ENCODE measurements at regions not wholly inside any gene's neighbourhood (a gene's known extent, or its start where the extent isn't known, plus 50 kb on each side); places are given as distances from the start of the nearest gene placed in this dataset.

DNA sequence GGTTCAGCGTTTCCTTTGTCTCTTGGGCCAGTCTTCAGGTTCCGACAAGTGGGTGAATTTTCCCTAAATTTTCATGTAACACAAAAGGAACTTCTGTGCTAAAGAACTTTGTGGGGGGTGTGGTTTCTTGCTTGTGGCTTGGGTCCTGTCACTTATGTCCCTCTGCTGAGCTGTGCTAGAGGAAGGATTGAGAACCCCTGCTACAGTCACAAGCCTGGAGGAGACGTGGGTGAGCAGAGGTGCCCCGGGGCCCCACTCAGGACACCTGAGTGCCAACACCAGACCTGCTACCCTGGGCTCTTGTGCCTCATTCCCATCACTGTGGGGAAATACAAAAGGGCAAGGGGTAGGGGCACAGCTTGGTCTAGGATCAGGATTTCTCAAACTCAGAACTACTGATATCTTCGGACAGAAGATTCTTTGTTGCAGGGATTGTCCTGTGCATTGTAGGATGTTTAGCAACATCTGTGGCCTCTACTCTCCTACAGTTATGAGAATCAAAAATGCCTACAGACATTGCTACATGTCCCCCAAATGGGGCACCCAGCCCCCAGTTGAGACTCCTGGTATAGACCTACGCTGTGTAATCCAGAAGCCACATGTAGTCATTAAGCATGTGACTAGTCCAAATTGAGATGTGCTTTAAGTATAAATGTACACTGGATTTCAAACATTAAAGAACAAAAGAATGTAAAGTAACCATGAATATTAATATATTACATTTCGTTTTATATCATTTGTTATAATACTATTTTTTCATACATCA lies 128.7 kb downstream of the LY86 start:
- TF ChIP-seq NFIC (IDR thresholded peaks at IDR 0.05; ENCODE audit: borderline replicate concordance) (no peak), JUND (IDR thresholded peaks at IDR 0.05) (no peak), EZH2phosphoT487 (IDR thresholded peaks at IDR 0.05; ENCODE audit: borderline replicate concordance, low read depth) (no peak), ELF1 (IDR thresholded peaks at IDR 0.05) (no peak), RAD21 (IDR thresholded peaks at IDR 0.05; ENCODE audit: low read length) (no peak), RCOR1 (IDR thresholded peaks at IDR 0.05; ENCODE audit: low read length) (no peak)
- TF ChIP-seq, protein P1, sequence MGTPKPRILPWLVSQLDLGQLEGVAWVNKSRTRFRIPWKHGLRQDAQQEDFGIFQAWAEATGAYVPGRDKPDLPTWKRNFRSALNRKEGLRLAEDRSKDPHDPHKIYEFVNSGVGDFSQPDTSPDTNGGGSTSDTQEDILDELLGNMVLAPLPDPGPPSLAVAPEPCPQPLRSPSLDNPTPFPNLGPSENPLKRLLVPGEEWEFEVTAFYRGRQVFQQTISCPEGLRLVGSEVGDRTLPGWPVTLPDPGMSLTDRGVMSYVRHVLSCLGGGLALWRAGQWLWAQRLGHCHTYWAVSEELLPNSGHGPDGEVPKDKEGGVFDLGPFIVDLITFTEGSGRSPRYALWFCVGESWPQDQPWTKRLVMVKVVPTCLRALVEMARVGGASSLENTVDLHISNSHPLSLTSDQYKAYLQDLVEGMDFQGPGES (IDR thresholded peaks at IDR 0.05; ENCODE audit: low read depth, low read length) = no peak
- WGBS (ENCODE audit: low lambda C conversion rate) = 44% methylated on average over 4 of the region's 7 CpGs
- Histone ChIP-seq H3K9ac (no peak overlapping the region), H3K9me2 (no peaks in the 10 kb centered on the region), H3K27me3 (ENCODE audit: insufficient read depth) (no peaks in the 10 kb centered on the region), H3K36me3 (replicated peaks in 1 of 2; ENCODE audit: control insufficient read depth in 1 of 2, insufficient read depth in 2 of 2, low read length in 1 of 2) (no peaks in the 10 kb centered on the region), H3K4me3 (ENCODE audit: low read depth in 2 of 2, low read length in 1 of 2) (no peak overlapping the region), H3K9me3 (no peaks in the 10 kb centered on the region), H3K79me2 (ENCODE audit: insufficient read depth) (no peaks in the 10 kb centered on the region), H2AFZ (ENCODE audit: low read depth) (no peak overlapping the region), H4K20me1 (ENCODE audit: insufficient read depth) (no peaks in the 10 kb centered on the region), H3K27ac (ENCODE audit: low read depth in 2 of 2, low read length in 1 of 2) (no peak overlapping the region), H3K4me1 (ENCODE audit: control insufficient read depth in 1 of 2, insufficient read depth in 2 of 2, low read depth in 1 of 2, low read length in 1 of 2) (no peaks in the 10 kb centered on the region; a peak in 1 of 4 replicates), H3K4me2 (no peak overlapping the region), H3F3A (replicated peaks; ENCODE audit: insufficient read depth) (no peaks in the 10 kb centered on the region)
- DNase-seq = no peak
- ChIA-PET POLR2A (no interaction called here), CTCF (interaction anchor here (1.5 kb wide), 1 partner anchor 898 kb away, joined by 4 read pairs; no protein-coding TSS in a partner anchor)

DNA sequence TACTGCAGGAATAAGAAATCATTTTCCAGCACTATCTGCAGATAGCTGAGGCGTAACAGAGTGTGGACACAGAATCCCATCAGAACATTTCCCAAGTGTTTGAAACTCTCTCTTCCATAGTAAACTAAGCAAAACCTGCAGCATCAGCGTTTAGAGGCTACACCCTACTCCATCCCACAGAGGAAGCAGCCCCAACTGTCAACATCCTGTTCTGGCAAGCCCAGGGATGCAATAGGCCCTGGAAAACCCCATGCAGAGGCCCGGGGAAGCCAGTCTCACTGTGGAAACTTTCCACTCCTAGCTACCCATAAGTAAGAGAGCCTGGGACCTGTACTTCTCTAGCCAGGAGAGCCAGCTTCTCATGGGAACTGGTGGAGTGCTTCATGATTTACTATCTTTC lies 129.4 kb downstream of the LY86 start:
- Histone ChIP-seq H3K27me3 (ENCODE audit: insufficient read depth) (no peaks in the 10 kb centered on the region), H4K20me1 (ENCODE audit: insufficient read depth) (no peaks in the 10 kb centered on the region), H3K9ac (no peak overlapping the region), H3K4me3 (ENCODE audit: low read depth in 2 of 2, low read length in 1 of 2) (no peak overlapping the region), H2AFZ (ENCODE audit: low read depth) (no peak overlapping the region), H3K36me3 (replicated peaks in 1 of 2; ENCODE audit: control insufficient read depth in 1 of 2, insufficient read depth in 2 of 2, low read length in 1 of 2) (no peaks in the 10 kb centered on the region), H3K79me2 (ENCODE audit: insufficient read depth) (no peaks in the 10 kb centered on the region), H3K9me2 (no peaks in the 10 kb centered on the region), H3K27ac (ENCODE audit: low read depth in 2 of 2, low read length in 1 of 2) (no peak overlapping the region), H3K9me3 (no peaks in the 10 kb centered on the region), H3K4me1 (ENCODE audit: control insufficient read depth in 1 of 2, insufficient read depth in 2 of 2, low read depth in 1 of 2, low read length in 1 of 2) (no peaks in the 10 kb centered on the region; a peak in 1 of 4 replicates), H3K4me2 (no peak overlapping the region), H3F3A (replicated peaks; ENCODE audit: insufficient read depth) (no peaks in the 10 kb centered on the region)
- no peak for DNase-seq
- ChIA-PET CTCF (interaction anchor here (1.5 to 2.2 kb wide), 2 partner anchors 526 to 897 kb away, joined by 4 to 10 read pairs; no protein-coding TSS in a partner anchor), POLR2A (interaction anchor here (0.9 kb wide), 1 partner anchor 31 kb away, joined by 3 read pairs; no protein-coding TSS in a partner anchor)
- whole genome bisulfite sequencing (ENCODE audit: low lambda C conversion rate) = 21% methylated on average over 3 of the region's 3 CpGs
- TF ChIP-seq FOXM1 (IDR thresholded peaks at IDR 0.05; ENCODE audit: low read depth) (no peak), JUND (IDR thresholded peaks at IDR 0.05) (no peak)

DNA sequence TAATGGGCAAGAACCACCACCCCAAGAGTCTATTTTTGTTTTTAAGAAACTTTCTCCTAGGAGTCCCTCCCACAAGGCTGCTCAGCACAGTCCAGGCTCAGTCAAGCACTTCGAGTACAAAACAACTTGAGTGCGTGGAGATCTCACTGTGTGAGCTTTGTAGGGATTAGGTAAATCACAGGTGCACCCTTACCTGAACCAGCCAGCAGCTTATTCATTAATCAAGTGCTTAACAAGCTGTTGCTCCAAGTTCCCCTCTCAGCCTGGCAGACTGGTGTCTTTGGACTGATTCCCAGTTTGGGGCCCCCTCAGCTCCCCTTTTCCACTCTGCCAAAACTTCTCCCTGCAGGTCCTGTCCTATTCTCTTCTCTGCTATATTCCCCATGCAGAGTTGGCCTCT lies 133.1 kb downstream of the LY86 start:
- no peak overlapping the region for H3K4me3 ChIP-seq (ENCODE audit: low read depth in 2 of 2, low read length in 1 of 2)
- no peak overlapping the region for H3K27ac ChIP-seq (ENCODE audit: low read depth in 2 of 2, low read length in 1 of 2)
- H3K4me2 ChIP-seq = no peak overlapping the region
- WGBS (ENCODE audit: low lambda C conversion rate) = 30% methylated on average over 2 of the region's 2 CpGs
- DNase-seq = no peak
- POLR2A ChIA-PET = no interaction called here
- CTCF ChIA-PET = interaction anchor here (1.1 to 1.2 kb wide), 3 partner anchors 25 to 517 kb away, joined by 3 to 8 read pairs (median 4); no protein-coding TSS in a partner anchor
- H3K9me2 ChIP-seq = no peaks in the 10 kb centered on the region
- no peak overlapping the region for H3K9ac ChIP-seq
- no peaks in the 10 kb centered on the region for H4K20me1 ChIP-seq (ENCODE audit: insufficient read depth)
- H2AFZ ChIP-seq (ENCODE audit: low read depth) = no peak overlapping the region
- no peaks in the 10 kb centered on the region for H3F3A ChIP-seq (replicated peaks; ENCODE audit: insufficient read depth)
- no peaks in the 10 kb centered on the region for H3K79me2 ChIP-seq (ENCODE audit: insufficient read depth)
- H3K36me3 ChIP-seq (replicated peaks in 1 of 2; ENCODE audit: control insufficient read depth in 1 of 2, insufficient read depth in 2 of 2, low read length in 1 of 2) = no peaks in the 10 kb centered on the region
- no peaks in the 10 kb centered on the region for H3K27me3 ChIP-seq (ENCODE audit: insufficient read depth)
- peaks cover 2 to 4% of the 10 kb centered on the region in 2 experiments; a peak in 2 of 4 replicates for H3K4me1 ChIP-seq (ENCODE audit: control insufficient read depth in 1 of 2, insufficient read depth in 2 of 2, low read depth in 1 of 2, low read length in 1 of 2)
- no peaks in the 10 kb centered on the region for H3K9me3 ChIP-seq
- no peak for TF ChIP-seq ELF1 (IDR thresholded peaks at IDR 0.05)
- no peak for TF ChIP-seq GABPA (IDR thresholded peaks at IDR 0.05; ENCODE audit: low read depth)
- TF ChIP-seq, protein P2, sequence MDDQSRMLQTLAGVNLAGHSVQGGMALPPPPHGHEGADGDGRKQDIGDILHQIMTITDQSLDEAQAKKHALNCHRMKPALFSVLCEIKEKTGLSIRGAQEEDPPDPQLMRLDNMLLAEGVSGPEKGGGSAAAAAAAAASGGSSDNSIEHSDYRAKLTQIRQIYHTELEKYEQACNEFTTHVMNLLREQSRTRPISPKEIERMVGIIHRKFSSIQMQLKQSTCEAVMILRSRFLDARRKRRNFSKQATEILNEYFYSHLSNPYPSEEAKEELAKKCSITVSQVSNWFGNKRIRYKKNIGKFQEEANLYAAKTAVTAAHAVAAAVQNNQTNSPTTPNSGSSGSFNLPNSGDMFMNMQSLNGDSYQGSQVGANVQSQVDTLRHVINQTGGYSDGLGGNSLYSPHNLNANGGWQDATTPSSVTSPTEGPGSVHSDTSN (IDR thresholded peaks at IDR 0.05) = no peak
- TF ChIP-seq, protein P3, sequence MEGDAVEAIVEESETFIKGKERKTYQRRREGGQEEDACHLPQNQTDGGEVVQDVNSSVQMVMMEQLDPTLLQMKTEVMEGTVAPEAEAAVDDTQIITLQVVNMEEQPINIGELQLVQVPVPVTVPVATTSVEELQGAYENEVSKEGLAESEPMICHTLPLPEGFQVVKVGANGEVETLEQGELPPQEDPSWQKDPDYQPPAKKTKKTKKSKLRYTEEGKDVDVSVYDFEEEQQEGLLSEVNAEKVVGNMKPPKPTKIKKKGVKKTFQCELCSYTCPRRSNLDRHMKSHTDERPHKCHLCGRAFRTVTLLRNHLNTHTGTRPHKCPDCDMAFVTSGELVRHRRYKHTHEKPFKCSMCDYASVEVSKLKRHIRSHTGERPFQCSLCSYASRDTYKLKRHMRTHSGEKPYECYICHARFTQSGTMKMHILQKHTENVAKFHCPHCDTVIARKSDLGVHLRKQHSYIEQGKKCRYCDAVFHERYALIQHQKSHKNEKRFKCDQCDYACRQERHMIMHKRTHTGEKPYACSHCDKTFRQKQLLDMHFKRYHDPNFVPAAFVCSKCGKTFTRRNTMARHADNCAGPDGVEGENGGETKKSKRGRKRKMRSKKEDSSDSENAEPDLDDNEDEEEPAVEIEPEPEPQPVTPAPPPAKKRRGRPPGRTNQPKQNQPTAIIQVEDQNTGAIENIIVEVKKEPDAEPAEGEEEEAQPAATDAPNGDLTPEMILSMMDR (IDR thresholded peaks at IDR 0.05) = no peak
- no peak for TF ChIP-seq FOXM1 (IDR thresholded peaks at IDR 0.05; ENCODE audit: low read depth)
- TF ChIP-seq, protein P4, sequence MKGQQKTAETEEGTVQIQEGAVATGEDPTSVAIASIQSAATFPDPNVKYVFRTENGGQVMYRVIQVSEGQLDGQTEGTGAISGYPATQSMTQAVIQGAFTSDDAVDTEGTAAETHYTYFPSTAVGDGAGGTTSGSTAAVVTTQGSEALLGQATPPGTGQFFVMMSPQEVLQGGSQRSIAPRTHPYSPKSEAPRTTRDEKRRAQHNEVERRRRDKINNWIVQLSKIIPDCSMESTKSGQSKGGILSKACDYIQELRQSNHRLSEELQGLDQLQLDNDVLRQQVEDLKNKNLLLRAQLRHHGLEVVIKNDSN (IDR thresholded peaks at IDR 0.05; ENCODE audit: borderline replicate concordance, low read depth) = no peak
- TF ChIP-seq, protein P5, sequence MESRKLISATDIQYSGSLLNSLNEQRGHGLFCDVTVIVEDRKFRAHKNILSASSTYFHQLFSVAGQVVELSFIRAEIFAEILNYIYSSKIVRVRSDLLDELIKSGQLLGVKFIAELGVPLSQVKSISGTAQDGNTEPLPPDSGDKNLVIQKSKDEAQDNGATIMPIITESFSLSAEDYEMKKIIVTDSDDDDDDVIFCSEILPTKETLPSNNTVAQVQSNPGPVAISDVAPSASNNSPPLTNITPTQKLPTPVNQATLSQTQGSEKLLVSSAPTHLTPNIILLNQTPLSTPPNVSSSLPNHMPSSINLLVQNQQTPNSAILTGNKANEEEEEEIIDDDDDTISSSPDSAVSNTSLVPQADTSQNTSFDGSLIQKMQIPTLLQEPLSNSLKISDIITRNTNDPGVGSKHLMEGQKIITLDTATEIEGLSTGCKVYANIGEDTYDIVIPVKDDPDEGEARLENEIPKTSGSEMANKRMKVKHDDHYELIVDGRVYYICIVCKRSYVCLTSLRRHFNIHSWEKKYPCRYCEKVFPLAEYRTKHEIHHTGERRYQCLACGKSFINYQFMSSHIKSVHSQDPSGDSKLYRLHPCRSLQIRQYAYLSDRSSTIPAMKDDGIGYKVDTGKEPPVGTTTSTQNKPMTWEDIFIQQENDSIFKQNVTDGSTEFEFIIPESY (IDR thresholded peaks at IDR 0.05; ENCODE audit: borderline replicate concordance, low read depth) = no peak
- no peak for TF ChIP-seq SIN3A (IDR thresholded peaks at IDR 0.05; ENCODE audit: borderline replicate concordance, low read depth, low read length)

Measured in SK-N-SH (cell line).